ENCODE measurements at regions not wholly inside any gene's neighbourhood (a gene's known extent, or its start where the extent isn't known, plus 50 kb on each side); places are given as distances from the start of the nearest gene placed in this dataset.
"Not testable (repeated sequence)": the region's sequence is repeated elsewhere in the genome, so short reads cannot be mapped to it uniquely, and the experiment has no call there.

DNA sequence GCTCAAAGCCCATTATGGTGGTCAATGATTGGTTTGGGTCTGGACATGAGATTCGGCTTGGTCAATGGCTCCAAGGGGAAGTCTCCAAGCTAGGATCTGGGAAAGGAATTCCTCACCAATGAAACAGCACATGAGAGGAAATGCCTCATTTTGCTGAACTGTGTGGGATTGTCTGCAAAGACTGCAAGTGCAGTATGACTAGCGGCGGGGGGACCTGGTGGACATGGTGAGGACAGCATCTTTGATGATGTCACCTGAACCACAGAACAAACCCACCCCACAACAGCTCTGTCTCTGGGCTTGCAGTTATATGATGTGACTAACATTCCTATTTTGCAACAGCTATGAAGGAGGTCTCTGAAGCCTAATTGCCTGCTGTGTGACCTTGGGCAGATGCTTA lies 50.6 kb upstream of the NKD1 start:
- intact Hi-C loops (cut with DNase I) = no loop called here

DNA sequence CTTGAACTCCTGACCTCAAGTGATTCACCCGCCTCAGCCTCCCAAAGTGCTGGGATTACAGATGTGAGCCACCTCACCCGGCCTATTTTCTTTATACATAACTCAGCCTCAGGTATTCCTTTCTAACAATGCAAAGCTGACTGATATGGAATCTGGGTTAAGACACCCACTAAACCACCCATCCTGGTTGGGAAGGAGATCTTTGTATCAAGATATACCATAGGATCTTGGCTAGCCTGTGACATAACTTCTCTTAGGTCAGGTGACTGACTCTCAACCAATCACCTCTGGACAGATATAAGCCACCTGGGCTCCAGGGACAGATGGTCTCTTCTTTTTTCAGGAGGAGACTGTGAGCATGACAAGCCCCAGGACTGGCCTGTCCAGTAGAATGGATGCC lies 51.2 kb upstream of the NKD1 start:
- DNase-seq (ENCODE audit: low spot score) = no peak
- intact Hi-C loops (cut with DNase I) = no loop called here

More for the DNA sequence above, 50.6 kb upstream of the NKD1 start:
- no peak for DNase-seq (ENCODE audit: low spot score)

DNA sequence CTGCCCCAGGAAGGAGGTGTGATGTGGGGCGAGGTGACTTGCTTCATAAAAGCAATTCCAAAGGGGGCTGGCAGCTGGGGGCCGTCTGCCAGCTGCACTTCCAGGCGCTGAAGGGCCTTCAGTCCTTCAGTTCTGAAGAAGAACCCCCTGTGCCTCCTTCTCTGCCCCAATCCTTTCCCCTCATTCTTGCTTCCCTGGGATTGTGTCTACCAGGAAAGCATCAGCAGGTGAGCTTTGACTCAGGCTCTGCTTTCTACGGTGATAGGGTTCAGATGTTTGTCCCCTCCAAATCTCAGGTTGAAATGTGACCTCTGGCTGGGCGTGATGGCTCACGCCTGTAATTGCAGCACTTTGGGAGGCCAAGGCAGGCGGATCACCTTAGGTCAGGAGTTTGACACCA lies 52.5 kb upstream of the NKD1 start:
- intact Hi-C loops (cut with DNase I) = no loop called here
- no peak for DNase-seq (ENCODE audit: low spot score)

DNA sequence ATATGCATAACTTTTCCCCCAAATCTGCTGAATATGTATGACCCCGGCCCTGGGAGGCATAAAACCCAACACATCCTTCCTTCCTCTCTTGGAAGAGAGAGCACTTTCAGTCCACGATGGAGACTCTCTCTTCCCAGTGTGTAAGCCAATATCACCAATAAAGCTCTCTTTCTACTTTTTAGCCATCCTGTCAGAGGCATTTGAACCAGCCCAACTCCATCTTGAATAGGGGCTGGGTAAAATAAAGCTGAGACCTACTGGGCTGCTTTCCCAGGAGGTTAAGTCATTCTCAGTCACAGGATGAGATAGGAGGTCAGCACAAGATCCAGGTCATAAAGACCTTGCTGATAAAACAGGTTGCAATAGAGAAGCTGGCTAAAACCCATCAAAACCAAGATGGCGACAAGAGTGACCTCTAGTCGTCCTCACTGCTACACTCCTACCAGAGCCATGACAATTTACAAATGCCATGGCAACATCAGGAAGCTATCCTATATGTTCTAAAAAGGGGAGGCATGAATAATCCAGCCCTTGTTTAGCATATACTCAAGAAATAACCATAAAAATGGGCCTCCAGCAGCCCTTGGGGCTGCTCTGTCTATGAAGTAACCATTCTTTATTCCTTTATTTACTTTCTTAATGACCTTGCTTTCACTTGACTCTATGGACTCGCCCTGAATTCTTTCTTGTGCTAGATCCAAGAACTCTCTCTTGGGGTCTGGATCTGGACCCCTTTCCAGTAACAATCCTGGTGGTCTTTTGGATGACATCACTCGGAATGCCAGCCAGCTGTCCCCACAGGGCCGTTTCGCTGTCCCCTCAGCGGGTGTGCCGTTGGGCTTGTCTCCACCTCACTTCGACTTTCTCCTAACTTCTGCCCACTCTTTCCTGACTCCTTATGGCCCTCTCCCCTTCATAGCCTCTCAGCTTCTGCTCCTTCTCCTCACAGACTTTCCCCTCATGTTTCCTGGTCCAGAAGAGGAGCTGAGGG lies 53.4 kb upstream of the NKD1 start:
- intact Hi-C loops (cut with DNase I) = no loop called here

DNA sequence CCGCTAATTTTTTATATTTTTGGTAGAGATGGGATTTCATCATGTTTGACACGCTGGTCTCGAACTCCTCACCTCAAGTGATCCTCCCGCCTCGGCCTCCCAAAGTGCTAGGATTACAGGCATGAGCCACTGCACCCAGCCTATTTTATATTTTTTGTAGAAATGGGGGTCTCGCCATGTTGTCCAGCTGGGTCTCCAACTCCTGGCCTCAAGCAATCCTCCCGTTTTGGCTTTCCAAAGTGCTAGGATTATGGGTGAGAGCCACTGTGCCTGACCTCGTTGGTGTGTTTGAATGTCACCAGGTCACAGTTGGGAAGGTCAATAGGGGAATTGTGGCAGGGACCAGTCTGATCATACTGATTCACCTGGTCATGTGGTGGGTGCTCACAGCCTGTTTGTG lies 56.7 kb upstream of the NKD1 start:
- DNase-seq (ENCODE audit: low spot score) = no peak
- intact Hi-C loops (cut with DNase I) = no loop called here

More for the DNA sequence above, 53.4 kb upstream of the NKD1 start:
- no peak for DNase-seq (ENCODE audit: low spot score)

DNA sequence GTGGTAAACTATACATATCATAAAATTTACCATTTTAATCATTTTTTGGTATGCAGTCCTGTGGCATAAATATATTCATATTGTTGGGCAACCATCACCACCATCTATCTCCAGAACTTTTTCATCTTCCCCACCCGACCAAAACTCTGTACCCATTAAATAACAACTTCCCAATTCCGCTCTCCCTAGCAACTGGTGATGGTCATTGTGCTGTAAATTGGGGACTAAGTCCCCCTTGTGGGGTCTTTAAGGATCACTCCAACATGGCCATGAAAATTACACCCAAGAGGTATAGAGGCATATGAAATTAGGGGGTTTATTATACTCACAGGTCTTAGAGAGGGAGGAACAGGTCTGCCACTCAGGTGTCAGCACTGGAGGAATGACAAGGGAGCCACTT lies 57.4 kb upstream of the NKD1 start:
- DNase-seq (ENCODE audit: low spot score) = no peak
- intact Hi-C loops (cut with DNase I) = no loop called here

DNA sequence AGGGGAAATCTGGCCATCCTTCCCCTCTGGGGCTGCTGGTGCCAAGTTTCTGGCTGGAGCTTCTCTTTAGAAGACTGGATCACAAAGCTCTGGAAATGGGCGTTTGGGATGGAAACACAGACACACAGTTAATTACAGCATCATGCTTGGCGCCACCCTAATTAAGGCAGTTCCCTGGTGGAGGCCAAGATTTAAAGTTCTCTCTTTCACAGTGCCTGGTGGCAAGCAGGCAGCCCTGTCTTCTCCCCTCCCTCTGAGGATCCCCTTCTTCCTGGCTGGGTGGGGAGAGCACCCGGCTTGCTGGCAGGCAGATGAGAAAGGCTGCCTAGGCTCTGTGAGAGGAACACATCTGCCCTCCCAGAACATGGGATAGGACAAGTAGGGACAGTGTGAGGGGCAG lies 59.0 kb upstream of the NKD1 start:
- DNase-seq (ENCODE audit: low spot score) = no peak
- intact Hi-C loops (cut with DNase I) = no loop called here

DNA sequence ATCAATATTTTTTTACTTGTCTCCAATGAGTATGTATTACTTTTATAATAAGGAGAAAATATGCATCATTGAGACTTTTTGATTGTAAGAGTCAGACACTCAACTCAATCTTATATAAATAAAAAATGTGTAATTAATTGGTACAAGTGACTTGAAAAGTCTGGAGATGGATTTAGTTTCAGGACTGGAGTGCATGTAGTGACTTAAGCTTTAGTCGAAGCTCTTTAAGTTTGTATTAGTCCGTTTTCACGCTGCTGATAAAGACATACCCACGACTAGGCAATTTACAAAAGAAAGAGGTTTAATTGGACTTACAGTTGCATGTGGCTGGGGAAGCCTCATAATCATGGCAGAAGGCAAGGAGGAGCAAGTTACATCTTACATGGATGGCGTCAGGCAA lies 60.7 kb upstream of the NKD1 start:
- no peak for DNase-seq (ENCODE audit: low spot score)
- intact Hi-C loops (cut with DNase I) = no loop called here

DNA sequence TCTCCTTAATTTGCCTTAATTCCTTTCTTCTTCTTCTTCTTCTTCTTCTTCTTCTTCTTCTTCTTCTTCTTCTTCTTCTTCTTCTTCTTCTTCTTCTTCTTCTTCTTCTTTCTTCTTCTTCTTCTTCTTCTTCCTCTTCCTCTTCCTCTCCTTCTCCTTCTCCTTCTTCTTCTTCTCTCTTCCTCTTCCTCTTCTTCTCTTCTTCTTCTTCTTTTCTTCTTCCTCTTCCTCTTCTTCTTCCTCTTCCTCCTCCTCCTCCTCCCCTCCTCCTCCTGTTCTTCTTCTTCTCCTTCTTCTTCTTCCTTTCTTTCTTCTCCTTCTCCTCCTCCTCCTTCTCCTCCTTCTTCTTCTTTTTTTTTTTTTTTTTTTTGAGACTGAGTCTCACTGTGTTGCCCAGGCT lies 62.0 kb upstream of the NKD1 start:
- DNase-seq (ENCODE audit: low spot score); intact Hi-C loops (cut with DNase I): not testable (repeated sequence)

DNA sequence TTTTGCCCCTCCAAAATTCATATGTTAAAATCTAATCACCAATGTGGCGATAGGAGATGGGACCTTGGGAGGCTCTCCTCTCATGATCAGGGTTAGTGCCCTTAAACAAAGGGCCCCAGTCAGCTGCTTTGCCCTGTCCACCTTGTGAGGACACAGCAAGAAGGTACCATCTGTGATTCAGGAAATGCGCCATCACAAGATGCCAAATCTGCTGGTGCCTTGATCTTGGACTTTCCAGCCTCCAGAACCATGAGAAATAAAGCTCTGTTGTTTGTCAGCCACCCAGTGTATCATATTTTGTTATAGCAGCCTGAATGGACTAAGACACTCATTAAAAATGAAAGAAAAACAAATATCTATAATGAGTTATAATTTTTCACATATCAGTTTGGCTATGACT lies 63.0 kb upstream of the NKD1 start:
- no peak for DNase-seq (ENCODE audit: low spot score)
- intact Hi-C loops (cut with DNase I) = no loop called here

DNA sequence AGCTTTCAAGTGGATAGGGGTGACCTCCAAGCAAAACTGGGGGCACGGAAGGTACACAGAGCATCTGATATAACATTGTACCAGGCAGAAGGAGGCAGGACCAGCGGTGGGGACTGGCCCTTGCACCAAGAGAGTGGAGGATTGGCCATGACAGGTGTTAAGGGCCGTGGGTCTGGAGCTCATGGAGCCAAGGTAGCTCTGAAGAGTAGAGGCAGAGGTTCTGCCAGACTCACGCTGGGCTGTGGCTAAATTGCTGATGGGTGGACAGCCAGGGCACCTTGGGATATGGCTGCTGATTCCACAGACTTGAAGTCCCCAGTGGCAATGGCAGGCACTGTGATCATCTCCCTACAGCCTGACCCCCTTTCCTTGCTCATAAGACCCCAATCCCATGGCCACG lies 65.9 kb upstream of the NKD1 start:
- no peak for DNase-seq (ENCODE audit: low spot score)
- intact Hi-C loops (cut with DNase I) = no loop called here

DNA sequence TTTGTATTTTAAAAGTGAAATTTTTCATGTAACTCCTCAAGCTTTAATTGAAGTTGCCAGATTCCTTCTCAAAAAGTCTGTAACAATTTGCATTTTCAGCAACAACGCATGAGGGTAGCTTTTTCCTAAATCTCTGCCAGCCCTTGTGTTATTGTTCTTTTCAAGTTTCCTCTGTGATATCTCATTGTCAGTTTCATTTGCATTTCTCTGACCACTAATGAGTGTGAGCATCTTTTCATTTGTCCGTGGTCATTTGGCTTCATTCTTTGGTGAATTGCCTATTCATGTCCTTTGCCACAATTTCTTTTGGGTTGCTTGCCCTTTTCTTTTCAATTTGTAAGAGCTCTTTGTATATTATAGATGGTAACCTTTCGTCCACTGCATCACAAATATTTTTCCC lies 68.0 kb upstream of the NKD1 start:
- intact Hi-C loops (cut with DNase I) = no loop called here
- no peak for DNase-seq (ENCODE audit: low spot score)

DNA sequence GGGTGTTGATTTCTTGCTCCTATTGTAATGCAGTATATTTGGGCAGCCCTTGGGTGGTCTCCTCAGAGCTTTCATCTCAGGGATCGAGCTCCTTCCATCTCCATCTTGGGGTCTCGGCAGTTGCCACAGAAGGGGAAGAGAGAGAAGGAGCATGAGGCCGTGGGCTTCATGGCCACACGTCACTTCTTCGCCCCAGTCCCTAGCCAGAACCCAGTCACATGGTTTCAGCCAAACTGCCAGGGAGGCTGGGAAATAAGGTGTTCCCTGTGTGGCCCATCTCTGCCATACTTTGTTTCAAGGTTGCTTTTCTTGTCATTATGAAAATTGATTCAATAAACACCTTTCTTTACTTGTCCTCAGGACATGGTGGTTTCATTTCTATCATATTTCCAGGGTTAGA lies 68.4 kb upstream of the NKD1 start:
- intact Hi-C loops (cut with DNase I) = no loop called here
- no peak for DNase-seq (ENCODE audit: low spot score)

DNA sequence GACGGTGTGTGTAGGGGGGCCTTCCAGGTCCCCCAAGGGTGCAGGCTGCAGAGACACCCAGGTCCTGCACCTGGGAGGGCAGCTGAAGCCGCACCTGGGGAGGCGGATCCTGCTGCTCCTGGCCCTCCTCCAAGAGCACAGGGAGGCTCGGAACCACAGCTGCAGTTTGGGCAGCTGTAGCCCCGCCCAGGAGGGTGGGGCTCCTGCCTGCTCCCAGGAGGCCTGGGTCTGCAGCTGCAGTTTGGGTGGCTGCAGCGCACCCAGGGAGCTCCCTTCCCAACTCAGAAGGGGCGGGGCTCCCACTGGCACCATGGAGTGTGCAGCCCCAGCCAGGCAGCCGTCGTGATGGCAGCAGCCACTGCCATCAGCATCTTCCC lies 69.4 kb upstream of the NKD1 start:
- intact Hi-C loops (cut with DNase I) = no loop called here
- no peak for DNase-seq (ENCODE audit: low spot score)

DNA sequence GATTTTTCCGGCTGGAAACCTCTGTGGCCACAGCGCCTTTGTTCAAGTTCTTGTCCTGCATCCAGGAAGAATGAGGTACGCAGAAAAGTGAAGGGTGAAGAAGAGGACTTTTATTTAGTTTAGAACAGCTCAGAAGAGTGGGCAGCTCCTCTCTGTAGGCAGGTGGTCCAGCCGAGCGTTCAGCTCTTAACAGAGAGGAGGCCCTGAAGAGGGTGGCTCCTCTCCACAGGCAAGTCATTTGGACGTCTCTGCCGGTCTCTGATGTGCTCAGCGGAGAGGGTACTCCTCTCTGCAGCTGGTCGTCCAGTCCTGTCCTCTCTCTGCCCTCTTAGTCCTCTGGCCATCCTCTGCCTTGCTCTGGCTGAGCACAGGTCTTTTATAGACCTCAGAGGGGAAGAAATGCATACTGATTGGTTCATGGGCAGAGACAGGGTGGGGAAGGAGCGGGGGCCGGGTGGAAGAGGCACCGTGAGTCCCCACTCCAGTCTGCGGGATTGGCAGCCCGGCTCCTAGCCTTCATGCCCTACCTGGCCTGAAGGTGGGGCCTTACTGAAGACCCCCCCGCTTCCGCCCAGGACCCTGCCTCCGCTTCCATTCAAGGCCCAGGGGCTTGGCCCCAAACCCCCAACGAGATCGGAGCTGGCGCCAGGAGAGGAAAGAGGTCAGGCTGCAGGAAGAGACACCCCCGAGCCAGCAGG lies 70.0 kb upstream of the NKD1 start:
- no peak for DNase-seq (ENCODE audit: low spot score)
- intact Hi-C loops (cut with DNase I) = no loop called here

DNA sequence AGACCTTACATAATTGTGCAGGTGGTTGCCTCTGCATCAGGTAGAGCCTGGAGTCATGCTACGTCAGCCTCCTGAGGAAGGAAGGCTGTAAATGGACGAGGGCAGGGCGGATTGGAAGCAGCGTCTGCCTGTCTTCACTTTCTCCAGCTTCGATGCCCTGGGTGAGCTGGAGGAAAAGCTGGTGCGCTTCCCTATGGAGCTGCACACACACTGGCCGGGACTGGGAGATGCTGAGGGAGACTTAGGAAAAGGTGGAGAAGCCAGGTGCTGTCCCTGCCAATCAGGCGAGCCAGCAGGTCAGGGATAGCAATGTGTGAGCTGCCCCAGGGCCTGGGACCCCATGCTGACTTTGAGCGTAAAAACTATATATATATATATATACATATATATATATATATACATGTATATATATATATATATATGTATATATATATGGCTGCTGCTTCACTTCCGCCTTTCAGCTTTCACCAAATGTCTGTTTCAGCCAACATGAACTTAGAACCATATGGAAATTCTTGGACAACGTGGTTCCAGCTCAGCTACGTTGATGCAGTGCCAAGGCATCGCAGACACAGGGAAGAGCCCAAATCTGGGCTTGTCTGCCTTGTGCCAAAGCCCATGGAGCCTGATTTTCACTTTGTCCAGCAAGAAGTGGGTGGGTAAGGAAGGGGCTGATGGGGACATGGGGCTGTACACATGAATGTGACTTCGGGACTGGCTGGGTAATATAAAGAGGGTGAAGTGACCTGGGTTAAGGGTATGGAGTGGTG lies 71.5 kb upstream of the NKD1 start:
- DNase-seq (ENCODE audit: low spot score) = no peak
- intact Hi-C loops (cut with DNase I) = no loop called here

DNA sequence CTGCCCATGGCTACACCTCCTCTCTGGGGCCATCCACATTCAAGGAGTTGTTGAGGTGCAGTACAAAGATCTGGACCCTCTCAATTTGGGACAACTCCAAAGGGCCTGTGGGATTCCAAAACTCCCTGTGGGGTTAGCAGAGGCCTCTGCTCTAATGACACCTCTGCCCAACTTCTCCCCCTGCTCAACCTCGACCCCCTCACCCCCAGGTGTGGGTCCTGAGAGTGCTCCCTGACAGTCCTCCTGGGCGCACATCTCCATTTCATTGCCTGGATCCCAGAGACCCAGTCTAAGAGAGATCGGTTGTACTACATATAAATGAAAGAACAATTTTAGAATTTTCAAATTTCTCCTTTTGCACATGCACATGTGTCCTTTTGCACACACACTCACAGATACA lies 73.0 kb upstream of the NKD1 start:
- intact Hi-C loops (cut with DNase I) = no loop called here
- DNase-seq (ENCODE audit: low spot score) = no peak

DNA sequence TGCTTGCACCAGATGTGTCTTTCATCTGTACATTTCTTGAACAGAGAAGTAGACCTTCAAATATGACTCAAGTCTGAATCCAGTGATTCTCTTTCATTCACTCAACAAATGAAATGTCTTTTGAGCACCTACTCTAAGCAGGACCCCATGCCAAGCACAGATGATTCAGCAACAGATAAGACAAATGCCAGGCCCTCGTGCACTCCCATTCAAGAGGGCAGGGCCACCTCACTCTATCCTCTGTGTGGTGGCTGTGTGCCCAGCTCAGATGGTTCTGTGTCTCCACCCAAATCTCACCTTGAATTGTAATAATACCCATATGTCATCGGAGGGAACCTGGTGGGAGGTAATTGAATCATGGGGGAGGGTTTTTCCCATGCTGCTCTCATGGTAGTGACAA lies 74.1 kb upstream of the NKD1 start:
- DNase-seq (ENCODE audit: low spot score) = no peak
- intact Hi-C loops (cut with DNase I) = no loop called here

DNA sequence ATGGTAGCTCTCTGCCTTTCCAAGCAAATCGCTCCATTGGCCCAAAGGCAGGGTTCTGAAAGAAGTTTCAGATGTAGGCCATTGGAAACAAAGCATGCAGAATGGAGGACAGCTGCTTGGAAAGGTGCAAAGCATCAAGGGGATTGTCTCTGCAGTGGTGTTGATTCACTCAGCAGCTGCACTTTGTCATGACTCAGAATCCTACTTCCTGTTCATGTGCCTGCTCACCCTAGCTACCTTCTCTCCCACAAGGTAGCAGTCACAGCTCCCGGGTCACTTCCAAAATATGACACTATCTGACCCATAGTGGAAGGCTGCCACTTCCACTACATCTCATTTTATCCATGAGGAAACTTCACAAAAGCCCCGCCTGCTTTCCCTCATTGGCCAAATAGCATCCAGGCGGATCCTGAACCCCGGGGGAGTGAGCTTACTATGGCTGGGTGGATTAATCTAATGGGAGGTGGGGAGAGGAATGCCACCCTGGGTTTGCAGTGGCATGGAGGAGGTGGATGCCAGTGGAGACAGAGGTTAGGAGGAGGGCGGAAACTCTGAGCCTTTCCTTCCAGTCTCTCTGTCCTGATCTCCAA lies 74.7 kb upstream of the NKD1 start:
- no peak for DNase-seq (ENCODE audit: low spot score)
- intact Hi-C loops (cut with DNase I) = no loop called here

DNA sequence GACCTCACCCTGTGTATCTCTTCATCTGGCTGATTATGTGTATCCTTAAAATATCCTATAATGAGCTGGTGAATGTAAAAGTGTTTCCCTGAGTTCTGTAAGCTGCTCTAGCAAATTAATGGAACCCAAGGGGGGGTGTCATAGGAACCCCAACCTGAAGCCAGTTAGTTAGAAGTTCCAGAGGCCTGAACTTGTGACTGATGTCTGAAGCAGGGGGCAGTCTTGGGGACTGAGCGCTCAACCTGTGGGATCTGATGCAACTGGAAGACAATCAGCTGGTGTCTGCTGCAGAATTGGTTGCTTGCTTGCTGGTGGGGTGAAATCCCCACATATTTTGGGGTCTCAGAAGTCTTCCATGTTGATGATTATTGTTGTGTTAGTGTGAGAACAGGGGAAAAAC lies 75.7 kb upstream of the NKD1 start:
- intact Hi-C loops (cut with DNase I) = no loop called here

More for the DNA sequence above, 75.7 kb upstream of the NKD1 start:
- DNase-seq (ENCODE audit: low spot score) = no peak
